ENCODE measurements at regions not wholly inside any gene's neighbourhood (a gene's known extent, or its start where the extent isn't known, plus 50 kb on each side); places are given as distances from the start of the nearest gene placed in this dataset.
"Not testable (repeated sequence)": the region's sequence is repeated elsewhere in the genome, so short reads cannot be mapped to it uniquely, and the experiment has no call there.

DNA sequence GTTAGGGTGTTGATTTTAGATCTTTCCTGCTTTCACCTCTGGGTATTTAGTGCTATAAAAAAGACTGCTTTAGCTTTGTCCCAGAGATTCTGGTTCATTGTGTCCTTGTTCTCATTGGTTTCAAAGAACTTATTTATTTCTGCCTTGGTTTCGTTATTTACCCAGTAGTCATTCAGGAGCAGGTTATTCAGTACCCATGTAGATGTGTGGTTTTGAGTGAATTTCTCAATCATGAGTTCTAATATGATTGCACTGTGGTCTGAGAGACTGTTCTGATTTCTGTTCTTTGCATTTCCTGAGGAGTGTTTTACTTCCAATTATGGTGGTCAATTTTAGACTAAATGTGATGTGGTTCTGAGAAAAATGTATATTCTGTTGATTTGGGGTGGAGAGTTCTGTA lies 167.1 kb upstream of the KYNU start:
- DNase-seq: no peak

DNA sequence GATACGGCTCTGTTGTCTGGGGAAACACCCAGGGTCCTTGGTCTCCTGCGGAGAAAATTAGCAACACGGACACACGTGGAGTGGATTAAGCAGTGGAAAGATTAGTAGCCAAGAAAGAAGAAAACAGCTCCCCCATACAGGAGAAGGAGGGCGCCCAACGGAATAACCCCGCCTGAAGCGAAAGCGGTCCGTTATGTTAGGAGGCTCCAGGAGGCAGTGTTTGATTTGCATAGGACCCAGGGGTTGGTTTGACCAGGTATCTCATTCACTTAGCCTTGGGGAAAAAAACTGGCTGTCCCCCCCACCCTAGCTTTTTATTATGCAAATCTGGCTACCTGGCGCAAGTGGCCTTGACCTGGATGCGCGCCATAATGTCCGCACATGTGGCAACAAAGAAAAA lies 170.1 kb upstream of the KYNU start:
- no peak for DNase-seq

DNA sequence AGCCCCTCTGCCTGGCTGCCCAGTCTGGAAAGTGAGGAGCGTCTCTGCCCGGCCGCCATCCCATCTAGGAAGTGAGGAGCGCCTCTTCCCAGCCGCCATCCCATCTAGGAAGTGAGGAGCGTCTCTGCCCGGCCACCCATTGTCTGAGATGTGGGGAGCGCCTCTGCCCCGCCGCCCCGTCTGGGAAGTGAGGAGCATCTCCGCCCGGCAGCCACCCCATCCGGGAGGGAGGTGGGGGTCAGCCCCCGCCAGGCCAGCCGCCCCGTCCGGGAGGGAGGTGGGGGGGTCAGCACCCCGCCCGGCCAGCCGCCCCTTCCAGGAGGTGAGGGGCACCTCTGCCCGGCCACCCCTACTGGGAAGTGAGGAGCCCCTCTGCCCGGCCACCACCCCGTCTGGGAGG lies 175.1 kb upstream of the KYNU start:
- DNase-seq: not testable (repeated sequence)

DNA sequence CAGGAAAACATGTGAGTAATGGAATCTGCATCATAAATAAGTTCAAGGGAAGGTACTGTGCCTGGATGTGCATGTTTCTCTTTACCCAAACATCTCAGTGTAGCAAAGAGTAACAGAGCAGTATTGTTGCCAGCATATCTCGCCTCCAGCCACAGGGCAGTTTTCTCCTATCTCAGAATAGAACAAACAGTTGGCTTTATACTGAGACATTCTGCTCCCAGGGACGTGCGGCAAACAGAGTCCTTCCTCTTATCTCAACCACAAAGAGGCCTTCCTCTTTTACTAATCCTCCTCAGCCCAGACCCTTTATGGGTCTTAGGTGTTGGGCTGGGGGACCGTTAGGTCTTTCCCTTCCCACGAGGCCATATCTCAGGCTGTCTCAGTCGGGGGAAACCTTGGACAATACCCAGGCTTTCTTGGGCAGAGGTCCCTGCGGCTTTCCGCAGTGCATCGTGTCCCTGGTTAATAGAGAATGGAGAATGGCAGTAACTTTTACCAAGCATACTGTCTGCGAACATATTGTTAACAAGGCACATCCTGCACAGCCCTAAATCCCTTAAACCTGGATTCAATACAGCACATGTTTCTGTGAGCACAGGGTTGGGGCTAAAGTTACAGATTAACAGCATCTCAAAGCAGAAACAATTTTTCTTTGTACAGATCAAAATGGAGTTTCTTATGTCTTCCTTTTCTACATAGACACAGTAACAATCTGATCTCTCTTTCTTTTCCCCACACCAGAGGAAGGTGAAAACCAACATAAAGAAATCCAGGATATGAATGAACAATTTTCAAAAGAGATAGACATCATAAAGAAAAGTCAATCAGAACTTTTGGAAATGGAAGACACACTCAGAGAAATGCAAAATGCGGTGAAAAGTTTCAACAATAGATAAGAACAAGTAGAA lies 181.9 kb upstream of the KYNU start:
- DNase-seq: peak; percentile 35

DNA sequence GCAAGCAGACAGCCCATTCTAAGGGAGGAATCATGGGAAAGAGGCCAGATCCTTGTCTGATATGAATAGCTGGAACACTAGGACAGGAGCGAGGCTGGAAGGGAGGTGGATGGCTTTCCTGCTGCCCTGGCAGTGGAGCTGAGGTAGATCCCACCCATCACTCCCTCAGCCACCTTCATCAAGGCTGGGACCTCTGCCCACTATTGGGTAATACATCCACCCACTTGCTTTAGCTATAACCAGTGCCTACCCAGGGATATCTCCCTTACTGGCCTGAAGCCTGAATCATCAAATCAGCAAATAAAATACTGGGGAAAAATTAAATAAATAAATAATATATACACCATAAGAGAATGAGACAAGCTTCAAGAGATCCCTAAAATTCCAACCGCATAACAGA lies 183.2 kb upstream of the KYNU start:
- DNase-seq: no peak

DNA sequence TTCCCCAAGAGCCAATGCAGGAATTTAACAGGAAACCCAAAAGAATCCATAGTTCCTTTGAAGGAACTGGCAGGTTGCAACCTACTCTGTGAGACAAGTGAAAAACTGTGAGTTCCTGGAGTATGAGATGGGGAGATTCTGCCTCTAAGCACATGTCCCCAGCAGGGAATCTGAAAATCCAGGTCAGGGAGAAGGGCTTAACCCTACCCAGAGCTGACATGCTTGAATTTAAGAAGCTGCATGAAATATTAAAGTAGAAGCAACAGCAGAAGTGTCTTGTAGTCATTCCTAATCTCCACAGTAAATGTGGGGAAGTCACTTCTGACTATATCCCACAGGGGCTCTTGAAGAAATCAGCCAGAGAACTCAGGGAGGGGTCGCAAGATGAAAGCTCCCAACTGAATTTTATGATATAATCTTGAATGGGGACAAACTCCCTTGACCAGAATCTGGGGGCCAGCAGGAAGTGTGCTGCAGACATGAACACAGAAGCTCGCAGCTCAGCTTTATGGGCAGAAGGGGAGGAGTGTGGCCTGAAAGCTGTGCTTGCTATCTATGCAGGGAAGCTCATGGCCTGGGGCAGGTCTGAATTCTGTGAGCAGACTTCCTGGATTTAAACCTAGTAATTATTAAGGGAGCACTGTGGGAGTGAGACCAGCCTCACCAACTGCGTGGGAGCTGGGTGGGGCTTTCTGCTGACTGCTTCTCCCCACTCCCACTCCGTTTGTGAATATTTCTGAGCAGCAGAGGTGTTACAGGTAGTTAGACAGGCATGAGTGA lies 184.1 kb upstream of the KYNU start:
- DNase-seq: no peak

DNA sequence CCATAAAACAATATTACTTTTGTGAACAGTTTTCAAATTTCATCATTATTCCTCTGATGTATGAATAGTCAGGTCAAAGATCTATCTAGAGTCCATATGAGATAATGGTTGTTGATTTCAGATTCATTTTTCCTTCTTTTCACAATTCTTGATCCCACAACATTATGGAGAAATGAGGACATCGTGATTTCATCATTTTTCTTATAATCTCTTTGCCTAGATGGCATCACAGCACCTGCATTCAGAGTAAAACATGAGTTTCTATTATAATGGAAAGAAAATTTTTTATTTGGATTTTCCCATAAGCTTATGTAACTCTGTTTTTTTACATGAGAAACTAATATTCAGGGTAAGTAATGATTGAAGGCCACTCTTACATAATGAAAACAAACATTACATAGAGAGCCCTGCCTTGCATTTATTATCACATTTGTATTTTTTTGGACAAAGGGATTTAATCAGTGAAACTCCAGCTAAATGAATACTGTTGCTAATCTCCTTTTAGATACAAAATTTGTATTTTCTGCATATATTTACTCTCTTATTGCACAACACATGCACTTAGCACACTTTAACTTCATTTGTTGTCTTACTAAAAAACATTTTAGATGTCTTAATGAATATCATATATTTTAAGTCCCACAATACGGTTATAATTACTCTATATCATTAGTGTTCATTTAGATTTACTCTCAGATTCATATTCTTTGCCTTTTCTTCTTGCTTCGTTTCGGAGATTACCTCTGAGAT lies 188.4 kb upstream of the KYNU start:
- DNase-seq: peak; percentile 62

DNA sequence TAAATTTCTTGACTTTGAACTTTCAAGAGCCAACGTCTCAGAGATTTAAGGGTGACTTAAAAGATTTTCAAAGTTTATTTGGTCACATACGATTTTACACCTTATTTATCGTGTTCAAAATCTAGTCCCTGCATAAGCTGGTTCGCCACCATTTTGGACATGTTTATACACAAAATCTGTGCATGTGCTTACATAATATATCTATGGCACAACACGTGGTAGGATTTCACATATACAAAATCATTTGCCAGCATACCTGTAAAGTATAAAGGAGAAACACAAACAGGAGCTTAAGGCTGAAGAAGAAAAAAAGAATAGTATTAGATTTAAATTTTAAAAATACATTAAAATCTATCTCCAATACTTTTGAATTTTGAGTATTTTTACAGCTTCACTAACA lies 190.0 kb upstream of the KYNU start:
- no peak for DNase-seq

DNA sequence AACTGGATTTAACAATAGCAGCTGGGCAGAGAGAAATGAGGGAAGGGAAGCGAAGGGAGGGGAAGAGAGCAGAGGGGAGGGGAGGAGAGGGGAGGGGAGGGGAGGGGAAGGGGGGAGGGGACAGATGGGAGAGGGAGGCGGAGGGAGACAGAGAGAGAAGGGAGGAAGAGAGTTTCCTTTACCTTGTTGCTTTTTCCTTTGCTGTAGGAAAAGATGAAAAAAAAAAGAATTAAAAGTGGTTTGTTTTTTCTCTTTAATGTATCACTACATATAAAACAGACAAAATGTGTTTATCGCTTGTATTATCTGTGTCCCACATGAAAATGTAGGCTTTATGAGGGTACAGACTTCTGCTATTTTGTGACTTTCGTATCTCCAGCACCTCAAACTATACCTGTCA lies 190.4 kb upstream of the KYNU start:
- DNase-seq: no peak

DNA sequence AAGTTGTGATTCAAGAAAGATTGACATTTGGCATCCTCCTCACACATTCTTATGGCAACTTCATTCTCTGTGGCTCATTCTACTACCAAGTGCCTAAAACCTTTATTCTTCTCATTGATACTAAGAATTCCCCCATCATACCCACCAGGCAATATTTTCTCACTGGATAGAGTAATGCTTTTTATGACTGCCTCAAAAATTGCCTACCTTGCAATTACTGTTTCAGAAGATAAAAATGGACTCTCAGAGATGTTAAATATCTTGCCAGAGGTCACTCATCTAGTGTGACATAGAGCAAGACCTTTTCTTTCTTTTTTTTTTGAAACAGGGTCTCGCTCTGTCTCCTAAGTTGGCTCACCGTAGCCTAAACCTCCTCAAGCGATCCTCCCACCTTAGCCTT lies 192.8 kb upstream of the KYNU start:
- no peak for DNase-seq

DNA sequence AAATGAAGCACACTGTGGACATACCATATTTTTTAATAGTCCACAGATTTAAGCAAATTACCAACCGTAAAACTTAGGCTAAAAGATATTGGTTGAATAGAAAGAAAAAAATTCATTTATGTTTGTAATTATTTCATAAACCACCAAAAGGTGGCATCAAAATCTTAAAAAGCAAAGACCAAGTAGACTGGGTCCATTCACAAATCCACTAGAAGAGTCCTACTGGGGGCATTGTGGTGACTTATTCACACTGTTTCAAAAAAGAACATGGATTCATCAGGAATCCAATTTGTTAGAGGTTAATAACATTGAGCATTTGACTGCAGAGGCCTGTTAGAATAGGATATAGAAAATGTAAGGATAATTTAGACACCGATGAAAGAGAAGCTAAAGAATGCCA lies 194.9 kb upstream of the KYNU start:
- DNase-seq: peak; percentile 56

DNA sequence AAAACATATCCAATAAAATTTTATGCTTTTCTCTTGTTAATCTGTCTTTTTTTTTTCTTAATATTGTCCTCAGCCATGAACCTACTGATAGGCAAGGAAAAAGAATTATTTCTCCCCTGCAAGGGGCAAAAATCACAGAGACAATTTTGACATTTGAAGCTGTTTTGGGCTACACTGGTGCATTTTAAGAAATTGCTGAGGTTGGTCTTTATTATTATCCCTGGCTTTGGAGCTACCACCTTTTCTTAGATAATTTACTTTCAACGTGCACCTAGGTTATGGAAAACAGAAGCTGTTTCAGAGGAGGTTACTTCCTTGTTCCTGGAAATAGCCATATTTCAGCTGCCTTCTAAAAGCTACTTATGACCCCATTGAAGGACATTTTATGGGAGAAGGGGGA lies 195.5 kb upstream of the KYNU start:
- no peak for DNase-seq

DNA sequence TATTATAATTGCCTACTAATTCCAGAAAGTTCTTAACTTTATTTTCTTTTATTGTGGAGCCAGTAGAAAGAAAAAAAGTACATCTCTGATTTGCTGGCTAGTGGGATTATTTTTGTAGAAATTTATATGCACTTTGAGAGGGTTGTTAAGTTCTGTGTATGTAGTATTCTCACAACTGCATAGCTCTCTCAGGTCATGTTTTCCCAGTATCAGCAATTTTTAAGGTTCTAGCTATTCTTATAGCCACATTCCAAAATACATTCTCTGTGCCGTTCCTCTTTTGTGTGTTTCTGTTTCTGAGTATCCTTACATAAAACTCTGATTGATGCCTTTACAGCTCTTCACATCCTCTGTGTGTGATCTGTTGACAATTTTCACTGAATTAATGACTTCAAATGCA lies 199.3 kb upstream of the KYNU start:
- DNase-seq: no peak

DNA sequence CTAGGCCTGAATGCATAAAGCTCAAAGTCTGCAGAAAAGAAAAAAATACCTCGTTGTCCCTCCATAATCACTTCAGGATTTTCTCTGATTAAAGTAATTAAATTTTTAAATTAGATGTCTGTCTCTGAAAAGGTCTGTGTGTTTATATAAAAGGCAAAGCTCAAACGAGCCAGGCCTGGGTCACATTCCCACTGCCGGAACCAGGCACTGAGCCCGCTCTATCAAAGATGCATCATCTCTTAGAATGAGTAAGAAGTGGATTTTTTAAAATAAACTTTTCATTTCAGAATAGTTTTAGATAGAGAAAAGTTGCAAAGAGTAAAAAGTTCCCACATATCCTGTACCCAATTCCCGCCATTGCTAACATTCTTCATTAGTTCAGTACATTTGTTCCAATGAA lies 202.1 kb upstream of the KYNU start:
- DNase-seq: no peak

DNA sequence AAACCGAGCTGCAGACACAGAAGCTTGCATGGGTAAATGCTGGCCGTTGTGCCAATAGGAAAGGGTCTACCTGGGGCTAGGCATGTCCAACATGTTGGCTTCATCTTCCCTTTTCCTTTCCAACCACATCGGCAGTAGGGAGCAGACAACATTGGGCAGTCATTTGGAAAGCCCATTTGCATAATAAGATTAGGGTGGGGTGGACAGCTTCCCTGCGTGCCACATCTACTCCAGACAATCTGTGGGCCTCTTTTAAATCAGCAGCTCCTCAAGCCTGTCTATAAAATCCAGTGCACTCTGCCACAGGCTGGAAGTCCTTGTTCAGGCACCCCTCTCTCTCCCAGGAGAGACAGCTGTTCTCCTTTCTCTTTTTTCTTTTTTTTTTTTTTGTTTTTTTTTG lies 203.6 kb upstream of the KYNU start:
- no peak for DNase-seq

DNA sequence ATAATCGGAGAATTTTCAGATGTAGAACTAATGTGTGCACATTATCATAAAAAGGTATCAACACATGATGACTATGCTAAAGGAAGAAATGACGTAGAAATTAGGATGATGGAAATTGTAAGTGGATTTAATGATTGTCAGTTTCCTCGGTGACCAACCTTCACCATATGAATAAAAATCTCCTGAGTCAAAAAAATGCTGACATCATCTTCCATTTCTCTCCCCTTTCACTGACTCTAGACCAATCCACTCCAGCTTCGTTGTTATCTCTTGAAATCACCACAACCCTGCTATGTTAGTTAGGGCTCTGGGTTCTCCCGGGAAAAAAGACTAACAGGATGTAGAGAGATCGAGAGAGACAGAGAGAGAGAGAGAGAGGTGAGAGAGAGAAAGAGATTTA lies 204.8 kb upstream of the KYNU start:
- no peak for DNase-seq

DNA sequence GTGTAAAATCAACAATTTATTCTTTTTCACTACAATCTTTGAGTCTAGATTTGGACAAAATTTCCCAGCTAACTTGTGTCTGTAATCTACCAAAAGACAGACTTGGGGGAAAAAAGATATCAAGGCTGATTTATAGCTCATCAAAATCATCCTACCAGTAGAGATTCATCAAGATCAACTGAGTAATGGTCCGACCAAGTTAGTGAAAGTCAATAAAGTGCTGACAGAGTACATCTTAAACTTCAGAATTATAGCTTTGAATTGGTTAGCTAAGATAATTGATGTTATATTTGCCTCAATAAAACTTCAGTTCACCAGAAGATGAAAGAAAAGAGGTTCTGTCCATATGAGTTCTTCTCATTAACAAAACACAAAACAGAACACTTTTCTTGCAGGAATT lies 207.1 kb upstream of the KYNU start:
- DNase-seq: no peak

DNA sequence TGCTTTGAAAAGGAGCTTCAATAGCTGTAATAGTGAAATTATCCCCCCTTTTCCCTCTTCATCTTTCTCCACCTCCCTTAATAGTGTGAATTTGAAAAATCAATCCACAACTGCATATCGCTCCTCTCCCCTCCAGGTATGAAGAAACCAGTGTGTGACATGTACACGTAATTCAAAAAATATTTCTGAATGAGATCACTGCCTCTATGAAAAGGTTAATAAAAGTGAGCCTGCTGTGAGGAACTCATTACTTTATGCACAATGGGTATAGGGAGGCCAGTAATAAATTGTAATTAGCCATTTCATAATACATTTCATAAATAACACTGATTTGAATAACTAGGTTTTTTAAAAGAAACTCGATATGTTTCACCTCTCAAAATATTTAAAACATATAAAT lies 209.0 kb upstream of the KYNU start:
- no peak for DNase-seq

DNA sequence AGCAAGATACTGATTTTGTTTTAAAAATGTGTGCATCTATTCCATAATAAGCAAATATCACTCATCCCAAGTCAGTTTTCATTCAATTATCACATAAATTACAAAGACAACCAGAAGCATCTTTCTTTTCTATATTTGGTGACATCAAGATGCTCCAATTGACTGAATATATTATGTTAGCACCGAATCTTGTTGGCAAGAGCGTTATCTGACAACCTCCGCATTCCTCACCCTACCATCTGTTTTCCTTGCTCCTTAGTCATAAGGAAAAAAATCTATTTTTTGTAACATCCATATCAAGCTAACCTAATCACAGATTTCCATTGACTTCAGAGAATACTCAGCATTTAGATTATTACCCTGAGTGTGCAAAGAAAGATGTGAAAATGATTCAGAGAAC lies 212.2 kb upstream of the KYNU start:
- no peak for DNase-seq

DNA sequence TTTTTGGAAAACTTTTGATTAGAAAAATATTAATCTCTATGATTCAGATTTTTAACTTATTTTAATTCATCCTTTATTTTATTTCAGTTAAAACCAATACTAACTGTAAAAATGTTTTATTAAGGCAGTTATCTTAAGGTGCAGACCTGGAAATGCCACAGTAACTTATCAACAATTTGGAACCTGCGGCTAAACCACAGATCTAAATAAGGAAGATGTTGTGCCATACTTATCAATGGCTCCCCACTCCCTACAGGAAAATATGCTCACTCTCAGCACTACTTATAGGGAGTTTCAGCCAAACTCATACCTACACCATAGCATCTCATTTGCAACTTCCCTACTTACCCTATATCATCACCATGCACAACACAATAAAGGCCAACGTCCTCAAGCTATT lies 226.9 kb upstream of the KYNU start:
- DNase-seq: no peak

DNA sequence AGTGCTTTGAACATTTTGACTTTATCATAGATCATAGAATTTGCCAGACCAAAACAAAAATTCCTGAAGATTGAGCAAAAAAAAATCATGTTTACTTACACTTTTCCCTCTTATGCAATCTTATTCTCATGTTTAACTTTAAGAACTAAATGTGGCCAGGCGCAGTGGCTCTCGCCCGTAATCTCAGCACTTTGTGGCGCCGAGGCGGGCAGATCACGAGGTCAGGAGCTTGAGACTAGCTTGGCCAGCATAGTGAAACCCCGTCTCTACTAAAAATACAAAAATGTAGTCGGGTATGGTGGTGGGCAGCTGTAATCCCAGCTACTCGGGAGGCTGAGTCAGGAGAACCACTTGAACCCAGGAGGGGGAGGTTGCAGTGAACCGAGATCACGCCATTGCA lies 227.9 kb upstream of the KYNU start:
- no peak for DNase-seq

DNA sequence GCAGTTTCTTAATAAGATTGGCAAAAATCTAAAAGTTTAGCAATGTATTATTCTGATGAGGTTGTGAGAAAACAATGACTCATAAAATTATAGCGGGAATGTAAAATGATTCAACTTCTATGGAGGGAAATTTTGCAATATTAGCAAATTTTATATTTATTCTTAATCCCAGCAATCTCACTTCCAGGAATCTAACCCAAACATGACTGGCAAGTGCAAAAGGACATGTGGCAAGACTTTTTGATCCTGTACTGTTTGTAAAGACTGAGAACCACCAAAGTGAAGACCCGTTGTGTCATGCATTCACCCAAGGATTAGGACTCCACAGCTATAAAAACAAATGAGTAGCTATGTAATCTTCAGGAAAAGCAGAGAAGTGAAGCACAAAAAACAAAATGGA lies 234.8 kb upstream of the KYNU start:
- DNase-seq: peak; percentile 47

DNA sequence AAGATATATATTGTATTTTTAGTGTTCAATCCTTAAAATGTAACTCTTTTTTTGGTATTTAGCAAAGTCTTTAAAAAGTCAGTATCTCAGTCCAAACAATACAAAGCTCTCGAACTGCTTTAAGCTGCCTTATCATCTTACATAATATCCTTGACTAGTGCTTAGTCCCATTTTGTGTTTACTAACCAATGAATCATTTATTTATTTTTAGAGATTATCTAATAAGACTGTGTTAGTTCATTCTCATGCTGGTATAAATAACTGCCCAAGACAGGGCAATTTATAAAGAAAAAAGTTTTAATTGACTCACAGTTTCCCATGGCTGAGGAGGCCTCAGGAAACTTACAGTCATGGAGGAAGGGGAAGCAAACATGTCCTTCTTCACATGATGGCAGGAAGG lies 248.3 kb upstream of the KYNU start:
- no peak for DNase-seq

DNA sequence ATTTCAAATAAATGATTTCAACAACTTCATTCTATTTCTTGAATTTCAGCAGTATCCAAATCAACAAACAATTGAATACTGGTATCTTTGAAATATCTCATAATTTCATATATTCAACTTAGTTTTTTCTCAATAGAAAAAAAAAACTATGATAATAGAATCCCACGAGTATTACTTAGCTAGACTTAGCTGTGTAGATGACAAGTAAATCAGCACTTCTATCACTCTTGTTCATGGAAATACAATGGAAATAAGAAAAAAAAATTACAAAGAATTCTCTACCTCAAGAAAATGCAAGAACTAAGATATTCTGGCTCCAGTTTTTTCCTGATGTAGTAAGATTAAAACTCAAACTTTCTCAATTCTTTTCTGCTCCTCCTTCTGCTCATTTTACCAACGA lies 256.2 kb upstream of the KYNU start:
- no peak for DNase-seq
